ENCODE measurements at regions not wholly inside any gene's neighbourhood (a gene's known extent, or its start where the extent isn't known, plus 50 kb on each side); places are given as distances from the start of the nearest gene placed in this dataset.

DNA sequence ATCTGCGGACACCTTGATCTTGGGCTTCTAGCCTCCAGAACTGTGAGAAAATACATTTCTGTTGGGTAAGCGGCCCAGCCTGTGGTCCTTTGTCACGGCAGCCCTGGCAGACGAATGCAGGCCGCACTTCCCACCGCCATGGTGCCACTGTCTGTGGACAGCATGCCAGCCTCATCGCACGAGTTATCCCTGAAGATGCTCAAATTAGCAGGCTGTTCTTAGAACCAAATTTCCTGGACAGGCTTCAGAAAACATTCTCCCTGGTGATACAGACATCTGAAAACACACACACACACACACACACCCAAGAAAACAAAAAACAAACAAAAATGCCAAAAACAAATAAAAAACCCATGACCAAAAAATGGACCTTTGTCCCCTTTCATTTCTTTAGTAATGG lies 343.5 kb upstream of the GATB start:
- no peaks in the 10 kb centered on the region for H3K4me1 ChIP-seq
- H3K36me3 ChIP-seq (replicated peaks), result no peaks in the 10 kb centered on the region
- no peaks in the 10 kb centered on the region for H3K9me3 ChIP-seq
- H3K4me3 ChIP-seq, result no peak overlapping the region
- DNase-seq (ENCODE audit: low spot score in 2 of 2), result no peak
- in situ Hi-C loops (cut with MboI; ENCODE audit: low sequenced_read_pairs), result no loop called here
- H3K27me3 ChIP-seq (ENCODE audit: low read depth), result no peaks in the 10 kb centered on the region

- no peak for DNase-seq (ENCODE audit: low spot score in 2 of 2)
- in situ Hi-C loops (cut with MboI; ENCODE audit: low sequenced_read_pairs), result no loop called here
- no peaks in the 10 kb centered on the region for H3K9me3 ChIP-seq
- no peak overlapping the region for H3K4me3 ChIP-seq
- no peaks in the 10 kb centered on the region for H3K4me1 ChIP-seq
- no peaks in the 10 kb centered on the region for H3K27me3 ChIP-seq (ENCODE audit: low read depth)
- no peaks in the 10 kb centered on the region for H3K36me3 ChIP-seq (replicated peaks)
Measured at GRCh38 chr4:152103181-152103901, 342.5 kb upstream of the GATB start.

DNA sequence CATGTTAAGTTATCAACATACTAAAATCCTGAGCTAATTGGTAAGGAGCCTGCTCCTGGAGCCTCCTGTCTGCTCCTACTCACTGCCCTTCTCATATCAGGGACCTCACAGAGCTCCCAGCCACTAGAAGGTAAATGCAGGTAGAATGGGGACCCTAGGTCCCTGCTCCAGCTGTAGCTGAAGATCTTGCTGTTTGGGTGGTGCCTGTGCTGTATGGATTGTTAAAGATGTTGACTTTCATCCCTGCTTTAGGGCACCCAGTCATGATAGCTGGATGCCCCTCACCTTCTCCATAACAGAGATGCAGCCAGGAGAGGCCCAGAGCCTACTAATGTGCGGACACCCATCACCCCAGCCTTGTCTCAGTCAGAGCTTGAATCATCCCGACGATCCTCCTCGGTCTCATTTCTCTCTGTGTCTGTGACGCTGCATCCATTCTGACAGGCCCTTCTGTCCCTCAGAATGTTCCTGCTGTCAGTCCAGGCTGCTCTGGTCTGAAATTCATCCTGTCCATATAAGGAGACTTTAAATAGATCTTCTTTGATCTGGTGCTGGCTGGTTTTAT lies 341.7 kb upstream of the GATB start:
- Histone ChIP-seq H3K9me3 (no peaks in the 10 kb centered on the region), H3K36me3 (replicated peaks) (no peaks in the 10 kb centered on the region), H3K4me1 (no peaks in the 10 kb centered on the region), H3K27me3 (ENCODE audit: low read depth) (no peaks in the 10 kb centered on the region), H3K4me3 (no peak overlapping the region)
- DNase-seq (ENCODE audit: low spot score in 2 of 2), result no peak
- in situ Hi-C loops (cut with MboI; ENCODE audit: low sequenced_read_pairs), result no loop called here

- Histone ChIP-seq H3K27me3 (ENCODE audit: low read depth) (no peaks in the 10 kb centered on the region), H3K4me1 (no peaks in the 10 kb centered on the region), H3K36me3 (replicated peaks) (no peaks in the 10 kb centered on the region), H3K4me3 (no peak overlapping the region), H3K9me3 (no peaks in the 10 kb centered on the region)
- in situ Hi-C loops (cut with MboI; ENCODE audit: low sequenced_read_pairs), result no loop called here
- no peak for DNase-seq (ENCODE audit: low spot score in 2 of 2)
Measured at GRCh38 chr4:152101556-152102435, 341.0 kb upstream of the GATB start.

GRCh38 chr4:152100379-152101201 lies 339.8 kb upstream of the GATB start:
- Histone ChIP-seq H3K4me1 (no peaks in the 10 kb centered on the region), H3K9me3 (no peaks in the 10 kb centered on the region), H3K36me3 (replicated peaks) (no peaks in the 10 kb centered on the region), H3K27me3 (ENCODE audit: low read depth) (no peaks in the 10 kb centered on the region), H3K4me3 (no peak overlapping the region)
- no peak for DNase-seq (ENCODE audit: low spot score in 2 of 2)
- in situ Hi-C loops (cut with MboI; ENCODE audit: low sequenced_read_pairs), result no loop called here

- no peak for DNase-seq (ENCODE audit: low spot score in 2 of 2)
- Histone ChIP-seq H3K9me3 (no peaks in the 10 kb centered on the region), H3K36me3 (replicated peaks) (no peaks in the 10 kb centered on the region), H3K4me1 (no peaks in the 10 kb centered on the region), H3K4me3 (no peak overlapping the region), H3K27me3 (ENCODE audit: low read depth) (no peaks in the 10 kb centered on the region)
- in situ Hi-C loops (cut with MboI; ENCODE audit: low sequenced_read_pairs), result no loop called here
Measured at GRCh38 chr4:152099981-152100378, 339.2 kb upstream of the GATB start.

- no peaks in the 10 kb centered on the region for H3K9me3 ChIP-seq
- in situ Hi-C loops (cut with MboI; ENCODE audit: low sequenced_read_pairs), result no loop called here
- H3K27me3 ChIP-seq (ENCODE audit: low read depth), result no peaks in the 10 kb centered on the region
- no peaks in the 10 kb centered on the region for H3K4me1 ChIP-seq
- no peaks in the 10 kb centered on the region for H3K36me3 ChIP-seq (replicated peaks)
- no peak for DNase-seq (ENCODE audit: low spot score in 2 of 2)
- H3K4me3 ChIP-seq, result no peak overlapping the region
Measured at GRCh38 chr4:152099555-152099954, 338.7 kb upstream of the GATB start.

- Histone ChIP-seq H3K4me1 (no peaks in the 10 kb centered on the region), H3K9me3 (no peaks in the 10 kb centered on the region), H3K36me3 (replicated peaks) (no peaks in the 10 kb centered on the region), H3K27me3 (ENCODE audit: low read depth) (no peaks in the 10 kb centered on the region), H3K4me3 (no peak overlapping the region)
- no peak for DNase-seq (ENCODE audit: low spot score in 2 of 2)
- in situ Hi-C loops (cut with MboI; ENCODE audit: low sequenced_read_pairs), result no loop called here
Measured at GRCh38 chr4:152099061-152099425, 338.2 kb upstream of the GATB start.

GRCh38 chr4:152098365-152099060 lies 337.7 kb upstream of the GATB start:
- in situ Hi-C loops (cut with MboI; ENCODE audit: low sequenced_read_pairs), result no loop called here
- Histone ChIP-seq H3K9me3 (no peaks in the 10 kb centered on the region), H3K4me3 (no peak overlapping the region), H3K4me1 (no peaks in the 10 kb centered on the region), H3K36me3 (replicated peaks) (no peaks in the 10 kb centered on the region), H3K27me3 (ENCODE audit: low read depth) (no peaks in the 10 kb centered on the region)
- no peak for DNase-seq (ENCODE audit: low spot score in 2 of 2)

DNA sequence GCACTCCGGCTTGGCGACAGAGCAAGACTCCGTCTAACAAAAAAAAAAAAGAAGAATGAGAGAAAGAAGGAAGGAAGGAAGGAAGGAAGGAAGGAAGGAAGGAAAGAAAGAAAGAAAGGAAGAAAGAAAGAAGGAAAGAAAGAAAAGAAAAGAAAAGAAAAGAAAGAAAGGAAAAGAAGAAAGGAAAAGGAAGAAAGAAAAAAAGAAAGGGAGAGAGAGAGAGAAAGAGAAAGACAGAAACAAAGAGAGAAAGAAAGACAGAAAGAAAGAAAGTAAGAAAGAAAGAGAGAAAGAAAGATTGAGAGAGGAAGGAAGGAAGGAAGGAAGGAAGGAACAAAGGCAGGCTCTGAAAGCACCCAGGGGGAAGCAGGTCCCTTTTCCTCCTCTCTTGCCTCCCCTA lies 336.6 kb upstream of the GATB start:
- H3K4me1 ChIP-seq, result no peaks in the 10 kb centered on the region
- DNase-seq (ENCODE audit: low spot score in 2 of 2), result no peak
- in situ Hi-C loops (cut with MboI; ENCODE audit: low sequenced_read_pairs), result no loop called here
- H3K36me3 ChIP-seq (replicated peaks), result no peaks in the 10 kb centered on the region
- no peaks in the 10 kb centered on the region for H3K27me3 ChIP-seq (ENCODE audit: low read depth)
- H3K9me3 ChIP-seq, result no peaks in the 10 kb centered on the region
- no peak overlapping the region for H3K4me3 ChIP-seq

GRCh38 chr4:152095701-152096070 lies 334.9 kb upstream of the GATB start:
- H3K4me3 ChIP-seq, result no peak overlapping the region
- no peaks in the 10 kb centered on the region for H3K4me1 ChIP-seq
- in situ Hi-C loops (cut with MboI; ENCODE audit: low sequenced_read_pairs), result no loop called here
- no peaks in the 10 kb centered on the region for H3K36me3 ChIP-seq (replicated peaks)
- H3K9me3 ChIP-seq, result no peaks in the 10 kb centered on the region
- no peak for DNase-seq (ENCODE audit: low spot score in 2 of 2)
- peaks cover 3% of the 10 kb centered on the region; the same call in 1 of the 2 replicates for H3K27me3 ChIP-seq (ENCODE audit: low read depth)

DNA sequence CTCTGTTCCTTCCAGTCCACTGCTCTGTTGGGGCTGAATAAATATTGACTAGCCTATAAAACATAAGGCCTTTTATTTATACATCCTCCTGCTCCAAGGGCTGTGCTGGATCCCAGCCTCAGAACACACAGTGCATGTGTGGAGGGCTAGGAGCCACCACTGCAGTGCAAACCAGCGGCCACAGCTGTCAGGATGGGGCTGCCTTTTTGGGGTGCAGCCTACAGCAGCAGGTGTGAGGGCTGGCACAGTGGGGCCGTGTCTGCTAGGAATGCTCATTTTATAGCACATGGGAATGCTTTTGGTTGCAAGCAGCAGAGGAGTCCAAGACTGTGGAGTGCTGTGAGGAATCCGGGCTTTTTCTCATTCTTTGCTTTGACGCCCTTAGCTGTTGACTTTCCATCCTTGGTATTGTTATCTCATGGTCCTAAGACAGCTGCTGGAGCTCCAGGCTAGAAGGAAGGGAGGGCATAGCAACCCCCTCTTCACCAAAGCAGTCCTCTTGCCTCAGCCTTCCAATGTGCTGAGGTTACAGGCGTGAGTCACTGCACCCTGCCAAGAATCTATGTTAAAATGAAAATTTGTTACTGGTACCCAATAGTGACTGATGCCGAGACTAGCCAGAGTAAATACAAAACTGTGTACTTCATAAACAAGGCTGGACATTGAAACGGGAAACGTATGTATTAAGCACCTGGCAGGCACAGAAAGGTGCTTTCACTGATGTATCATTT lies 334.3 kb upstream of the GATB start:
- no peak for DNase-seq (ENCODE audit: low spot score in 2 of 2)
- H3K4me1 ChIP-seq, result no peaks in the 10 kb centered on the region
- peaks cover 3% of the 10 kb centered on the region; the same call in 1 of the 2 replicates for H3K27me3 ChIP-seq (ENCODE audit: low read depth)
- no peaks in the 10 kb centered on the region for H3K9me3 ChIP-seq
- in situ Hi-C loops (cut with MboI; ENCODE audit: low sequenced_read_pairs), result no loop called here
- H3K4me3 ChIP-seq, result no peak overlapping the region
- H3K36me3 ChIP-seq (replicated peaks), result no peaks in the 10 kb centered on the region

DNA sequence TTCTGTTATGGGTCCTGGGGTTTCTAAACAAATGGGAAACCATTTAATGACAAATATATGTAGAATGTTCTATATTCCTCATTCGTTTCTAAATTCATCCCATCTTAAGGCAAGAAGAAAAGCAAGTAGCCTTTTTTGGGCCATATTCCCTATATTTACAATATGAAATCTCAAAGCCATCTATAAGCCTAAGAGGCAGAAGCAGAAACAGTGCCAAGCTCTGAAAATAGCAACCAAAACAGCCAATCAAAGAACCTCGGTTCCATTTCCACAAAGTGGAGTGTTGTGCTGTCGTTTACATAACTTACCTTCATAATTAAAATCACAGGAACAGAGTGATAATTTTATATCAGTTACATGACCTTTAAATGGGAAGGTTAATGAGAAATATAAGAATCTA lies 330.6 kb upstream of the GATB start:
- no peak for DNase-seq (ENCODE audit: low spot score in 2 of 2)
- in situ Hi-C loops (cut with MboI; ENCODE audit: low sequenced_read_pairs), result no loop called here

More for the DNA sequence above, 330.6 kb upstream of the GATB start:
- Histone ChIP-seq H3K27me3 (ENCODE audit: low read depth) (peaks cover 3% of the 10 kb centered on the region; the same call in 1 of the 2 replicates), H3K4me3 (no peak overlapping the region), H3K4me1 (no peaks in the 10 kb centered on the region), H3K9me3 (no peaks in the 10 kb centered on the region), H3K36me3 (replicated peaks) (no peaks in the 10 kb centered on the region)
